ENCODE measurements at regions not wholly inside any gene's neighbourhood (a gene's known extent, or its start where the extent isn't known, plus 50 kb on each side); places are given as distances from the start of the nearest gene placed in this dataset.

DNA sequence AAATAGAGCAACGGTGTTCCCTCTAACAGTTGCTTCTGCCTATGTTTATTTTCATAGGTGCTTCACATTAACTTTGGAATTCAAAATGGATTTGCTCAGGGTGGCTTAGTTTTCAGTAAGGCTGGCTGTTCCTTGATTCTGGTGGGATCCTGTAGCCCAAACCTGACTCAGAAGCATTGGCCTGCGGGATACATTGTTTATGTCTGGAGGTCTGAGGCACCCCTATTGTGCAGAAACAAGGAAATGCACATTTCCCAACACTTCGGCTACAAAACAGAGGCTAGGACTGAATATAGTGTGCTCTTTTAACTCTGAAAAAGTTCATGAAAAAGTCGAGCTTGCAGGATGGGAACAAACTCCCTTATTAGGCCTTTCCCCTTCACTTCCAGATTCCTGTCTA is 133.8 kb upstream of the F3 start:
- no peak for FAIRE-seq
- H3K4me3 ChIP-seq (ENCODE audit: low read depth, low read length) = no peak overlapping the region
- no peaks in the 10 kb centered on the region for H3K36me3 ChIP-seq (ENCODE audit: control insufficient read depth, insufficient read depth, low read length)
- no peaks in the 10 kb centered on the region for H3K27me3 ChIP-seq (ENCODE audit: control insufficient read depth, insufficient read depth, low read length)
- TF ChIP-seq, protein P1, sequence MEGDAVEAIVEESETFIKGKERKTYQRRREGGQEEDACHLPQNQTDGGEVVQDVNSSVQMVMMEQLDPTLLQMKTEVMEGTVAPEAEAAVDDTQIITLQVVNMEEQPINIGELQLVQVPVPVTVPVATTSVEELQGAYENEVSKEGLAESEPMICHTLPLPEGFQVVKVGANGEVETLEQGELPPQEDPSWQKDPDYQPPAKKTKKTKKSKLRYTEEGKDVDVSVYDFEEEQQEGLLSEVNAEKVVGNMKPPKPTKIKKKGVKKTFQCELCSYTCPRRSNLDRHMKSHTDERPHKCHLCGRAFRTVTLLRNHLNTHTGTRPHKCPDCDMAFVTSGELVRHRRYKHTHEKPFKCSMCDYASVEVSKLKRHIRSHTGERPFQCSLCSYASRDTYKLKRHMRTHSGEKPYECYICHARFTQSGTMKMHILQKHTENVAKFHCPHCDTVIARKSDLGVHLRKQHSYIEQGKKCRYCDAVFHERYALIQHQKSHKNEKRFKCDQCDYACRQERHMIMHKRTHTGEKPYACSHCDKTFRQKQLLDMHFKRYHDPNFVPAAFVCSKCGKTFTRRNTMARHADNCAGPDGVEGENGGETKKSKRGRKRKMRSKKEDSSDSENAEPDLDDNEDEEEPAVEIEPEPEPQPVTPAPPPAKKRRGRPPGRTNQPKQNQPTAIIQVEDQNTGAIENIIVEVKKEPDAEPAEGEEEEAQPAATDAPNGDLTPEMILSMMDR (IDR thresholded peaks at IDR 0.05; ENCODE audit: insufficient read depth, low read length, severe bottlenecking) = no peak
- no peak for DNase-seq (ENCODE audit: low read depth)

DNA sequence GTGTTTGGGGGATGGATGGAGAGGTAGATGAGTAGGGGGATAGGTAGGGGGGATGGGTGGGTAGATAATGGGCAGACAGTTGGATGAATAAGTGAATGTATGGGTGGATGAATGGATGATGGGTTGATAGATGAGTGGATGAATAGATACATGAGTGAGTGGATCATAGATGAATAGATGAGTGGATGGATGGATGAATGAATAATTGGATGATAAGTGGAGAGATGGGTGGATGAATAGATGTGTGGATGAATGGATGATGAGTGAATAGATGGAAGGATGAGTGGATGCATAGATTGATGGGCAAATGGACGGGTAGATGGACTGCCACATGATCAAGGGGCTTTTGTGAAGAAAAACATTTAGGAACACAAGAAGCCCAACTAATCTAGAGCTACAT is 133.3 kb upstream of the F3 start:
- no peak overlapping the region for H3K4me3 ChIP-seq (ENCODE audit: low read depth, low read length)
- H3K27me3 ChIP-seq (ENCODE audit: control insufficient read depth, insufficient read depth, low read length) = no peaks in the 10 kb centered on the region
- DNase-seq (ENCODE audit: low read depth) (no peak), FAIRE-seq (no peak)
- TF ChIP-seq, protein P1 (IDR thresholded peaks at IDR 0.05; ENCODE audit: insufficient read depth, low read length, severe bottlenecking) = no peak
- H3K36me3 ChIP-seq (ENCODE audit: control insufficient read depth, insufficient read depth, low read length) = no peaks in the 10 kb centered on the region

DNA sequence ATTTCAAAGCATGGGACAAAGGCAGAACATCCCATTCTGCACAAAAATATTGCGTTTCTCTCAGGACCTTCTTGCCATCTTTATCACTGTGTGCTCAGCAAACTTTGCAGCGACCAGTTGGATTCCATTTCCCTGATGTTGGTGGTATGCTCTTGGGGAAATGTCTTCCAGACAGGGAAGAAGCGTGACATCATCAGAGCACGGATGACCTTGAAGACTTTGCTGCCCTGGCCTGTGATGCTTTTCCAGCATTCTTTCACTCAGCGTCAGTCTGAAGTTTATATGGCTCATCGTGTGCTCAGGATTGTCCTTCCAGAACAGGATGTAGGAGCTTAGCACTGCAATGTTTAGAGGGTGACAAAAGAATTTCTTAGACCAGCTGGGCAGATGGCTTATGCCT is 131.4 kb upstream of the F3 start:
- no peak for DNase-seq (ENCODE audit: low read depth)
- no peak for FAIRE-seq
- no peak overlapping the region for H3K4me3 ChIP-seq (ENCODE audit: low read depth, low read length)
- TF ChIP-seq, protein P1 (IDR thresholded peaks at IDR 0.05; ENCODE audit: insufficient read depth, low read length, severe bottlenecking) = no peak
- H3K27me3 ChIP-seq (ENCODE audit: control insufficient read depth, insufficient read depth, low read length) = no peaks in the 10 kb centered on the region
- H3K36me3 ChIP-seq (ENCODE audit: control insufficient read depth, insufficient read depth, low read length) = no peaks in the 10 kb centered on the region

GRCh38 chr1:94672001-94672400 is 130.4 kb upstream of the F3 start:
- DNase-seq (ENCODE audit: low read depth) (no peak), FAIRE-seq (no peak)
- TF ChIP-seq, protein P1 (IDR thresholded peaks at IDR 0.05; ENCODE audit: insufficient read depth, low read length, severe bottlenecking) = no peak
- H3K4me3 ChIP-seq (ENCODE audit: low read depth, low read length) = no peak overlapping the region
- H3K36me3 ChIP-seq (ENCODE audit: control insufficient read depth, insufficient read depth, low read length) = no peaks in the 10 kb centered on the region
- no peaks in the 10 kb centered on the region for H3K27me3 ChIP-seq (ENCODE audit: control insufficient read depth, insufficient read depth, low read length)

DNA sequence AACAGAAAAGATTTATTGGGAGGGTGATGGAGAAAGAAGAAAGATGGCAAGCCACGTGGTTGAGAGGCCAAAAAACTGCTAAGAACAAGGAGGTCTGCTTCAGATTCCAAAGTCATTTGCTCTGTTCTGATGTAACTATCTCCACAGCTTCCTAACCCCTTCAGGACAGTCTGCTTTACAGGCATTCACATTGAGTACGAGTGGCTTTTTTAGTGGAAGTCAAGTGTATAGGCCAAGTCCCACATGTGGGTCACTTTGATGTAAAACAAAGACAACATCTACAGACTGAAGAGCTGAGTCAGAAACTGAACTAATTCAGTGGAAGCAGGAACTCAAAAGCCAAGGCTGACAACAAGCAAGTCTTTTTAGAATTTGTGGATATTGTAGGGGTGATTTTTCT is 128.7 kb upstream of the F3 start:
- TF ChIP-seq, protein P1 (IDR thresholded peaks at IDR 0.05; ENCODE audit: insufficient read depth, low read length, severe bottlenecking) = no peak
- H3K27me3 ChIP-seq (ENCODE audit: control insufficient read depth, insufficient read depth, low read length) = no peaks in the 10 kb centered on the region
- no peak for DNase-seq (ENCODE audit: low read depth)
- H3K4me3 ChIP-seq (ENCODE audit: low read depth, low read length) = no peak overlapping the region
- no peaks in the 10 kb centered on the region for H3K36me3 ChIP-seq (ENCODE audit: control insufficient read depth, insufficient read depth, low read length)
- no peak for FAIRE-seq

GRCh38 chr1:94669198-94669597 is 127.6 kb upstream of the F3 start:
- no peaks in the 10 kb centered on the region for H3K36me3 ChIP-seq (ENCODE audit: control insufficient read depth, insufficient read depth, low read length)
- H3K4me3 ChIP-seq (ENCODE audit: low read depth, low read length) = no peak overlapping the region
- no peak for DNase-seq (ENCODE audit: low read depth)
- TF ChIP-seq, protein P1 (IDR thresholded peaks at IDR 0.05; ENCODE audit: insufficient read depth, low read length, severe bottlenecking) = no peak
- no peak for FAIRE-seq
- H3K27me3 ChIP-seq (ENCODE audit: control insufficient read depth, insufficient read depth, low read length) = no peaks in the 10 kb centered on the region

Data from bronchial epithelial cell (primary cell).